T47D (cell line): ENCODE measurements at regions not wholly inside any gene's neighbourhood (a gene's known extent, or its start where the extent isn't known, plus 50 kb on each side); places are given as distances from the start of the nearest gene placed in this dataset.
A peak's percentile ranks its signal among the peaks of the same experiment; 100 is the strongest.
"Not testable (repeated sequence)": the region's sequence is repeated elsewhere in the genome, so short reads cannot be mapped to it uniquely, and the experiment has no call there.

Experiments
- DNase-seq, 2 experiments: peaks; one replicate each; pipeline versions ENCODE4 v3.0.0 to v3.0.0-alpha.2; 2011 to 2012; ENCODE audit warnings: low read depth in 1 of 2, low spot score in 1 of 2
- JUND ChIP-seq: IDR thresholded peaks from 2 replicates; pipeline ENCODE4 v1.6.1; 2012; ENCODE audit warnings: low read depth
- in situ Hi-C: cut with HindIII; loops from 2 replicates; pipeline ENCODE4 v1.10.0; 2016; ENCODE audit warnings: low sequenced_read_pairs, low pct_unique_long_range_greater_than_20kb

DNA sequence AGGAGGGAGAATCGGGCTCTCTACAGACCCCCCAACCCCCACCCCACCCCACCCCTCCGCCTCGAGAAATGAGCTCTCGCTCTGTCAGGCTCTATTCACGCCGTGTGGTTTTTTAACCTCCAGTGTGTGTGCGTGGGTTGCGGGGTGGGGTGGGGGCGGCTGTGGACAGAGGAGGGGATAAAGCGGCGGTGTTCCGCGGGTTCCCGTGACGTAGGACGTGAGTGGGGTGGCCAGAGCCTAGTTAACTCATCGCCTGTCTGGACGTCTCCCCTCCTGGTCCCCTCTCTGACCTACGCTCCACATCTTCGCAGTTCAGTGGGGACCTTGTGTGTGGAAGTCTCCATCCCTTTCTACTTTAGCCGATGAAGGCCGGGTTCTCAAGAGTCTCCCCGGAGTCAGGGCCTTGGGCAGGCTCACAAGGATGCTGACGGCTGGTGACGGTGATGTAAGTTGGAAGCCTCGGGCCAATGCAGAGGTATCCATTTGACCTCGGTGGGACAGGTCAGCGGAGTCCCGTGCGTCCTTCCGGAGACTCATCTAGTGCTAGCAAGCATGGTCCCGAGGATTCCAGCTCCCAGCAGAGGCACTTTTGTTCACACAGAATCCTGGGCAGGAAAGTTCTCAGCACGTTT is 1507.1 kb upstream of the DEFB115 start:
- DNase-seq = no peak
- in situ Hi-C loops = no loop called here
- TF ChIP-seq JUND = no peak

DNA sequence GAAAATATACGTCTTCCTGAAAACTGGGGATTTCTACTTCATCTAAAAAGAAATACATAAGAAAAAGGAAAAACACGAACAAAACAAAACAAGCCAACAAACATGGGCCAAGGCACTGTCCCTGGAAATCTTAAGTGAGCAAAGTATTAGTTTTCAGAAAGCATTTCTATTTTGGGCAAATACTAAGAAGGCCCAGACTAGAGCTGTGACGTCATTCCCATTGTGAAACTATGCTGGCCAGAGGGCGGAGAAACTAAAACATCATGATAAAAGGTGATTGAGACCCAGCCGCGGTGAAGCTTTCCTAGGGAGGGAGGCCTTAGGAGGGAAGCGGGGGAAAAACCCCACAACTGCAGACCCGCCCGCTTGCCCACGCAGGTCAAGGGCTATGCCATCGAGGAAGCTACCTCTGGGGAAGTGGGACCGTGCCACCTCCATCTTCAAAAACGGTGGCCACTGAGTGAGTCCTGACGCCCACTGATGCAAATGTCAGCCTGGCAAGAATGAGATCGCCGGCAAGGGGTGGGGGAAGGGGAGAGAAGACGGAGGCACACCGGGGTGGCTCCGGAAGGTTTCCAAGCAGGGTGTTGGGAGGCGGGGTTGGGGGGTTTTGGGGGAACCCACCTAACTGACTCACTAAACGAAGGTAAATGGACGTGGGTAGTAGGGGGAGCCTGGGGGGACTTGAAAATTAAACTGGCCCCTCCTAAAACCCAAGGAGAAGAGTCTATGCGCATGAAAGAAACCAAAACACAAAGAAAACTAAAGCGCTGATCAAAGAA is 1504.6 kb upstream of the DEFB115 start:
- DNase-seq, in situ Hi-C loops: not testable (repeated sequence)

- in situ Hi-C loops = not testable (repeated sequence)
- DNase-seq = peak in 1 of 2 experiments; percentile 67
Observed at GRCh38 chr20:29753426-29753746, 1504.1 kb upstream of the DEFB115 start.

- in situ Hi-C loops, DNase-seq: not testable (repeated sequence)
Observed at GRCh38 chr20:29753879-29754278, 1503.6 kb upstream of the DEFB115 start.

DNA sequence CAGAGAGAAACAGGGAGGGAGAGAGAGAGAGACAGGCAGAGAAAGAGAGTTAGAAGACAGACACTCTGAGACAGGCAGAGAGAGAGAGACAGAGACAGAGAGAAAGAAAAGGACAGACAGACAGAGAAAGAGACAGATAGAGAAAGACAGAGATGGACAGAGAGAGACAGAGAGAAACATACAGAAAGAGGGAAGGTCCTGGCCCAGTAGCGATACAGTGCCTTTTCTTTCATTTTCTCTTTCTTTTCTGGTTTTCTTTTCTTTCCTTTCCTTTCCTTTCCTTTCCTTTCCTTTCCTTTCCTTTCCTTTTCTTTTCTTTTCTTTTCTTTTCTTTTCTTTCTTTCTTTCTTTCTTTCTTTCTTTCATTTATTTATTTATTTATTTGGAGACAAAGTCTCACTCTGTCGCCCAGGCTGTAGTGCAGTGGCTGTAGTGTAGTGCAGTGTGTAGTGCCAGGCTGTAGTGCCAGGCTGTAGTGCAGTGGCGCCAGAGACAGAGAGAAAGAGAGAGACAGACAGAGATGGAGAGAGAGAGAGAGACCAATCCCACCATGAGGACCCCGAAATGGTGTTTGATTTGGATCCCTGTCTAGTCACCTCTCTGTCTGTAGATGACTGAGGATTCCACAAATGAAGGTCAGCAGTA is 1501.5 kb upstream of the DEFB115 start:
- in situ Hi-C loops, DNase-seq: not testable (repeated sequence)

GRCh38 chr20:29756664-29757063 is 1500.8 kb upstream of the DEFB115 start:
- no peak for DNase-seq
- in situ Hi-C loops = no loop called here
- TF ChIP-seq JUND = no peak

DNA sequence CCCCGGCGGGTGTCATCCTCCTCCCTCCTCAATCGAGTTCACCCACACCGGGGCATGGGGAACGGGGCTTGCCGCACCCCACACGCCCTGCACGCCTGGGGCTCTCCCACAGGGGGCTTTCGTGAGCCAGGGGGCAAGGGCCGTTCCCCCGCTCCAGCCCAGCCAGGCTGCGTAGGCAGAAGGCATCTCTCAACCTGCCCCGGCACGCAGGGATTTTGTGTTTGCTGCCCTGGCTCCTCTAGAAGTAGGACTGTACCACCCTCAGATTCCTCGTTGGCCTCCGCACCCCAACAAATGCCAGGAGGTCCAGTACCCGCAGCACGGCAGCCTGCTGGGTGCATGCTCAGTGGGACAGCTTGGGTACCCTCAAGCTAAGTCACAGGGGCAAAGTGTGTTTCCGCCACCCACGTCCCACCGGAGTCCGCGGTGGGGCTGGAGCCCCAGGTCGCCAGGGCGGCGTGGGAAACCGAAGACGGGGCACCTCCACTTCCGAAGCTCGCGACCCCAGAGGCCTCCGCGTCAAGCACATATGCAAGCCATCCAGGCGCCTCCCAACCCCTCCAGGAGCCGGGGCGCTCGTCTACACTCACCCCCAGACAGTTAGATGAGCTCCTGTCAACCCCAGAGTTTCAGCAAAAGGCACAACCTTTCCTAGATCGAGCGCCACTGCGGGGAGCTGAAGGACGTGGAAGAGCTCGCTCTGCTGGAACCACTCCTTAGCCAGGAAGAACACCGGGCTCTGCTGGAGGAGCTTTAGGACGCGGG is 1495.7 kb upstream of the DEFB115 start:
- DNase-seq = peak in 1 of 2 experiments; percentile 37

GRCh38 chr20:29762620-29763019 is 1494.8 kb upstream of the DEFB115 start:
- no peak for TF ChIP-seq JUND
- DNase-seq = no peak
- in situ Hi-C loops = no loop called here

More for the DNA sequence above, 1495.7 kb upstream of the DEFB115 start:
- in situ Hi-C loops = not testable (repeated sequence)

GRCh38 chr20:29763821-29764511 is 1493.5 kb upstream of the DEFB115 start:
- no peak for TF ChIP-seq JUND
- DNase-seq = no peak
- in situ Hi-C loops = no loop called here

DNA sequence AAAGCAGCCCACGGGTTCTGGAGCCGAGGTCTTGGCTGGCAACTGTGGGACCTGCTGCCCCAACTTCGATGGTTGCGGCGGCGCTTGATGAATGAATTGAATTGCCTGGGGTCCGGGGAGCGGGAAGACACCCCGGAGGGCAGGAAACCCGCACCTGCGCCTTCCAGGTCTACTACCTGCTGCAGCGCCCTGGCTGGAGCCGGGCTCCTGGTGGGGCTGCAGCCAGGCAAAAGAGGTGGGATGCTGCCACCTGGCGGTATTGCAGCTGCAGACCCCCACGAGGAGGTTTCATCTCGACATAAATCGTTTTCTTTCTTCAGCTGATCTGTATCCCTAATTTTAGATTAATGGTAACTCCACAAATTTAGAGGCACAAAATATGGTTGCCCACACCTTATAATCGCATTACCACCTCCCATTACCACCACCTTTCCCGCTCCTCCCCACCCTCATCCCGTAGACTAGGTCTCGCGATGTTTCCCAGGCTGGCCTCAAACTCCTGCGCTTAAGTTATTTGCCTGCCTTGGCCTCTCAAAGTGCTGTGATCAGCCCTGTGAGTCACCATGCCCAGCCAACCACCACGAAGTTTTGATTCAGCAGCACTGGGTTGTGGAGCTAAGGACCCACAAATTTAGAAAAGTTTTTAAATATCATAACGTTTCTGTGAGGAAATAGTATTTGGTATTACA is 1492.4 kb upstream of the DEFB115 start:
- in situ Hi-C loops = not testable (repeated sequence)
- DNase-seq = peak; percentile 81 to 88

GRCh38 chr20:29778033-29778432 is 1479.4 kb upstream of the DEFB115 start:
- in situ Hi-C loops, DNase-seq: not testable (repeated sequence)

DNA sequence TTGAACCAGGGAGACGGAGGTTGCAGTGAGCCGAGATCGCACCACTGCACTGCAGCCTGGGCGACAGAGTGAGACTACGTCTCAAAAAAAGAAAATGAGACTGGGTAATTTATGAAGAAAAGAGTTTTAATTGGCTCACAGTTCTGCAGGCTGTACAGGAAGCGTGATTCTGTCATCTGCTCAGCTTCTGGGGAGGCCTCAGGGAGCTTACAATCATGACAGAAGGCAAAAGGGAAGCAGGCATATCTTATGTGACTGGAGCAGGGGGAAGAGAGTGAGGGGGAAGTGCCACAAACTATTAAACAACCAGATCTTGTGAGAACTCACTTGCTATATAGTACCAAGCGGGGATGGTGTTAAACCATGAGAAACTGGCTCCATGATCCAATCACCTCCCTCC is 1476.2 kb upstream of the DEFB115 start:
- in situ Hi-C loops = not testable (repeated sequence)

GRCh38 chr20:29781891-29782290 is 1475.6 kb upstream of the DEFB115 start:
- in situ Hi-C loops, DNase-seq: not testable (repeated sequence)

More for the DNA sequence above, 1476.2 kb upstream of the DEFB115 start:
- not testable (repeated sequence) for DNase-seq

DNA sequence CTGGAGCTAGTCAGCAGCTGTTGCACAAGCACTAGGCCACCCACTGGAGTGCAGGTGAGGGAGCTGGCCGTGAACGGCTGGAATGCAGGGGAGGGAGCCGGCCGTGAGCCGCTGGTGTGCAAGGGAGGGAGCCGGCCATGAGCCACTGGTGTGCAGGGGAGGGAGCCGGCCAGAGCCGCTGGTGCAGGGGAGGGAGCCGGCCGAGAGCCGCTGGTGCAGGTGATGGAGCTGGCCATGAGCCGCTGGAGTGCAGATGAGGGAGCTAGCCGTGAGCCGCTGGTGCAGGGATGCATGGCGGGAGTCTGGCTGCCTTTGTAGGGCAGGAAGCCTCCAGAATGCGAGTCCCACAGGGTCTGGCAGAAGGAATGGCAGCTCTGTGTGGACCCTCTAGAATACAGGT is 1470.0 kb upstream of the DEFB115 start:
- DNase-seq, in situ Hi-C loops: not testable (repeated sequence)
